GM12878 (cell line): ENCODE measurements at regions not wholly inside any gene's neighbourhood (a gene's known extent, or its start where the extent isn't known, plus 50 kb on each side); places are given as distances from the start of the nearest gene placed in this dataset.

ENCODE experiments used
- ATAC-seq: fragments of 200-7000 bp; cut with Tn5 transposase; 3 replicates; pipeline ENCODE4 v1.9.1; 2020; ENCODE audit warnings: mild to moderate bottlenecking, moderate library complexity
- BruUV-seq: library from RNA; stranded (reverse); fragments of 400-500 nt; replicated peaks from 2 replicates; lab custom pipeline; 2021; lab: Mats Ljungman, UMichigan
- CTCF ChIA-PET: fragments of 300-600 bp; sonication (Branson Sonifier 250); formaldehyde crosslinking; extraction: SDS; loops from one replicate; lab custom pipeline; 2021; ENCODE audit warnings: inconsistent platforms; lab: Yijun Ruan, JAX
- POLR2A ChIA-PET: fragments of 350-600 bp; formaldehyde crosslinking; extraction: SDS; loops from one replicate; lab custom pipeline; 2021; ENCODE audit warnings: inconsistent platforms; lab: Charles Lee
- RAD21 ChIA-PET: fragments of 300-600 bp; sonication (Branson Sonifier 250); formaldehyde crosslinking; loops from one replicate; lab custom pipeline; 2023; ENCODE audit warnings: antibody characterized with exemption; ENCODE audit not compliant: unreplicated experiment; lab: Charles Lee
- SMC1A ChIA-PET: fragments of 300-600 bp; sonication (Branson Sonifier 250); formaldehyde crosslinking; loops from one replicate; lab custom pipeline; 2023; ENCODE audit not compliant: unreplicated experiment, uncharacterized antibody; lab: Charles Lee
- DNase-seq: peaks from one replicate; pipeline ENCODE4 v3.0.0-alpha.2; 2011; ENCODE audit warnings: low read depth, low spot score
- FAIRE-seq: peaks from 3 replicates; lab custom pipeline; 2011; peaks lifted over from hg19 to GRCh38; lab: Jason Lieb, UNC
- H2AFZ ChIP-seq: 2 replicates; pipeline ENCODE4 v1.6.0; 2011; ENCODE audit warnings: low read depth, low read length, control low read depth; ENCODE audit not compliant: control insufficient read depth
- H3K27ac ChIP-seq: 2 replicates; pipeline ENCODE4 v1.5.1; 2011; ENCODE audit warnings: control low read depth; ENCODE audit not compliant: control insufficient read depth, insufficient read depth
- H3K27me3 ChIP-seq, 2 experiments: replicated peaks in 1 of 2; 2 replicates each; pipeline versions ENCODE4 v1.6.0 to v1.6.1; 2011; ENCODE audit warnings: low read length in 1 of 2; ENCODE audit not compliant: control insufficient read depth in 2 of 2, insufficient read depth in 2 of 2
- H3K36me3 ChIP-seq, 2 experiments: 2 replicates each; pipeline ENCODE4 v1.5.1; 2011; ENCODE audit warnings: low read length in 1 of 2; ENCODE audit not compliant: control insufficient read depth in 2 of 2, insufficient read depth in 2 of 2
- H3K4me1 ChIP-seq: 2 replicates; pipeline ENCODE4 v1.6.1; 2011; ENCODE audit warnings: mild to moderate bottlenecking, low read length, moderate library complexity, mixed read lengths; ENCODE audit not compliant: control insufficient read depth, insufficient read depth
- H3K4me2 ChIP-seq: 2 replicates; pipeline ENCODE4 v1.6.0; 2011; ENCODE audit warnings: control low read depth; ENCODE audit not compliant: control insufficient read depth, insufficient read depth
- H3K4me3 ChIP-seq: fragments of 200-600 bp; sonication (generic); 2 replicates; pipeline ENCODE4 v1.5.1; 2016
- H3K79me2 ChIP-seq: 2 replicates; pipeline ENCODE4 v1.6.0; 2011; ENCODE audit warnings: low read length; ENCODE audit not compliant: control insufficient read depth, insufficient read depth
- H3K9ac ChIP-seq: 2 replicates; pipeline ENCODE4 v1.8.0; 2011; ENCODE audit warnings: low read length, control low read depth, mixed read lengths; ENCODE audit not compliant: control insufficient read depth, insufficient read depth
- H3K9me3 ChIP-seq: replicated peaks from 3 replicates; pipeline ENCODE4 v1.5.1; 2011; ENCODE audit warnings: mild to moderate bottlenecking, low read length; ENCODE audit not compliant: control insufficient read depth, insufficient read depth
- H4K20me1 ChIP-seq: 2 replicates; pipeline ENCODE4 v1.6.0; 2011; ENCODE audit not compliant: control insufficient read depth, insufficient read depth
- BCL3 ChIP-seq: IDR thresholded peaks from 2 replicates; pipeline ENCODE4 v1.6.1; 2011; ENCODE audit warnings: borderline replicate concordance, low read depth, mild to moderate bottlenecking, moderate library complexity, low read length; ENCODE audit not compliant: insufficient read depth, poor library complexity, severe bottlenecking
- EED ChIP-seq: sonication (generic); IDR thresholded peaks from 2 replicates; pipeline ENCODE4 v1.6.1; 2016; ENCODE audit warnings: antibody characterized with exemption, low read depth
- PKNOX1 ChIP-seq: fragments of 450-650 bp; IDR thresholded peaks from 2 replicates; pipeline ENCODE4 v1.6.1; 2016; ENCODE audit warnings: mild to moderate bottlenecking
- WGBS: methylation state at CpG from one replicate; pipeline ENCODE4 v1.1.6; 2016; ENCODE audit warnings: low lambda C conversion rate; ENCODE audit not compliant: insufficient replicate concordance, insufficient coverage; ENCODE audit errors: missing lambda C conversion rate; 5-methylcytosine and 5-hydroxymethylcytosine counted together
- in situ Hi-C: fragments of 300-500 bp; cut with MboI; formaldehyde crosslinking; loops from 9 replicates; pipeline ENCODE4 v1.14.3; 2018; ENCODE audit warnings: mixed read lengths
- intact Hi-C: fragments of 100-400 bp; cut with micrococcal nuclease; formaldehyde crosslinking; loops from one replicate; pipeline ENCODE4 v1.14.2; 2022; ENCODE audit not compliant: unreplicated experiment

GRCh38 chr7:131633342-131633843, 77.0 kb upstream of the PODXL start:
- no peak overlapping the region for H3K27ac ChIP-seq
- no peak overlapping the region for H2AFZ ChIP-seq
- H3K4me3 ChIP-seq, result no peak overlapping the region
- H3K9me3 ChIP-seq, result no peaks in the 10 kb centered on the region
- ChIA-PET POLR2A (no interaction called here), CTCF (interaction anchor here (0.9 to 1.1 kb wide), 2 partner anchors 13 to 17 kb away, joined by 3 read pairs; no protein-coding TSS in a partner anchor), SMC1A (no interaction called here), RAD21 (no interaction called here)
- no TSS peak for BruUV-seq
- in situ Hi-C loops, result no loop called here
- peaks cover 0 to 9% of the 10 kb centered on the region in 2 experiments; a peak in 3 of 4 replicates for H3K27me3 ChIP-seq
- H3K4me1 ChIP-seq, result no peaks in the 10 kb centered on the region
- FAIRE-seq (no peak), ATAC-seq (peak; percentile 48), DNase-seq (no peak)
- no peaks in the 10 kb centered on the region for H3K36me3 ChIP-seq
- TF ChIP-seq BCL3 (peak; percentile 15), PKNOX1 (no peak)
- no peak overlapping the region for H3K4me2 ChIP-seq
- H3K9ac ChIP-seq, result no peak overlapping the region
- no peaks in the 10 kb centered on the region for H3K79me2 ChIP-seq
- no peaks in the 10 kb centered on the region; the same call in 1 of the 2 replicates for H4K20me1 ChIP-seq
- WGBS, result 10% methylated on average over 7 of the region's 7 CpGs
- intact Hi-C loops, result no loop called here

GRCh38 chr7:131630427-131630826, 74.0 kb upstream of the PODXL start:
- FAIRE-seq, result no peak
- no peak for ATAC-seq
- RAD21 ChIA-PET, result no interaction called here
- H3K4me1 ChIP-seq, result no peaks in the 10 kb centered on the region
- no peak overlapping the region for H2AFZ ChIP-seq
- H3K4me3 ChIP-seq, result no peak overlapping the region
- TF ChIP-seq EED, result no peak
- DNase-seq, result no peak
- no peaks in the 10 kb centered on the region for H3K36me3 ChIP-seq
- POLR2A ChIA-PET, result no interaction called here
- in situ Hi-C loops, result no loop called here
- SMC1A ChIA-PET, result interaction anchor here (0.6 to 0.7 kb wide), 2 partner anchors 44 to 83 kb away, joined by 3 read pairs; no protein-coding TSS in a partner anchor
- H3K79me2 ChIP-seq, result no peaks in the 10 kb centered on the region
- H4K20me1 ChIP-seq, result no peaks in the 10 kb centered on the region
- no peak overlapping the region for H3K4me2 ChIP-seq
- WGBS, result 29% methylated on average over 4 of the region's 4 CpGs
- CTCF ChIA-PET, result no interaction called here
- no peak overlapping the region for H3K27ac ChIP-seq
- H3K9me3 ChIP-seq, result no peaks in the 10 kb centered on the region
- BruUV-seq, result no TSS peak
- H3K9ac ChIP-seq, result no peak overlapping the region
- intact Hi-C loops, result no loop called here
- peaks cover 0 to 9% of the 10 kb centered on the region in 2 experiments; a peak in 3 of 4 replicates for H3K27me3 ChIP-seq
